DND-41 (cell line): ENCODE measurements at regions not wholly inside any gene's neighbourhood (a gene's known extent, or its start where the extent isn't known, plus 50 kb on each side); places are given as distances from the start of the nearest gene placed in this dataset.

Experiments used
- EZH2 ChIP-seq: IDR thresholded peaks from 3 replicates; pipeline ENCODE4 v1.6.1; 2012; ENCODE audit warnings: borderline replicate concordance, low read depth, mild to moderate bottlenecking, moderate library complexity, low read length, inconsistent platforms; ENCODE audit not compliant: severe bottlenecking
- TF ChIP-seq, protein P1 (sequence below): IDR thresholded peaks from 2 replicates; pipeline ENCODE4 v1.5.1; 2012; ENCODE audit warnings: borderline replicate concordance, low read length, moderate library complexity, mild to moderate bottlenecking; ENCODE audit not compliant: poor library complexity, severe bottlenecking; ENCODE audit errors: extremely low read depth

DNA sequence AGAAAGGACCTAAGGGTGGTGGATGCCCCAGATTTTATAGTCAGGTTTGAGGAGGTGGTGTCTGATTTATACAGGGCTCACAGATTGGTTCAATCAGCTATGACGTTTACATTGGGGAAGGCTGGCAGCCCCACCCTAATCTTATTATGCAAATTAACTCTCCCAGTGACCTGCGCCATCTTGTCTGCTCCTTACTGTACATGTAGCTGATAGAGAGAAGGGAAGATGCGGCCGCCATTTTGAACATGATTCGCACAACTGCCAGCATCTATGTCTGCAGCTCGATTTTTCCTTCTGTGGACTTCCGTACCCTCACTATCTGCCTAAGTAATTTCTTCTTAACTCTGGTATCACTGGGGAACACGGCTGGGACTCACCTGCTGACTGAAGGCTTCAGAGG lies 619.0 kb upstream of the DPP6 start:
- TF ChIP-seq, protein P1, sequence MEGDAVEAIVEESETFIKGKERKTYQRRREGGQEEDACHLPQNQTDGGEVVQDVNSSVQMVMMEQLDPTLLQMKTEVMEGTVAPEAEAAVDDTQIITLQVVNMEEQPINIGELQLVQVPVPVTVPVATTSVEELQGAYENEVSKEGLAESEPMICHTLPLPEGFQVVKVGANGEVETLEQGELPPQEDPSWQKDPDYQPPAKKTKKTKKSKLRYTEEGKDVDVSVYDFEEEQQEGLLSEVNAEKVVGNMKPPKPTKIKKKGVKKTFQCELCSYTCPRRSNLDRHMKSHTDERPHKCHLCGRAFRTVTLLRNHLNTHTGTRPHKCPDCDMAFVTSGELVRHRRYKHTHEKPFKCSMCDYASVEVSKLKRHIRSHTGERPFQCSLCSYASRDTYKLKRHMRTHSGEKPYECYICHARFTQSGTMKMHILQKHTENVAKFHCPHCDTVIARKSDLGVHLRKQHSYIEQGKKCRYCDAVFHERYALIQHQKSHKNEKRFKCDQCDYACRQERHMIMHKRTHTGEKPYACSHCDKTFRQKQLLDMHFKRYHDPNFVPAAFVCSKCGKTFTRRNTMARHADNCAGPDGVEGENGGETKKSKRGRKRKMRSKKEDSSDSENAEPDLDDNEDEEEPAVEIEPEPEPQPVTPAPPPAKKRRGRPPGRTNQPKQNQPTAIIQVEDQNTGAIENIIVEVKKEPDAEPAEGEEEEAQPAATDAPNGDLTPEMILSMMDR: no peak
- no peak for TF ChIP-seq EZH2
